Ishikawa (cell line): ENCODE measurements at regions not wholly inside any gene's neighbourhood (a gene's known extent, or its start where the extent isn't known, plus 50 kb on each side); places are given as distances from the start of the nearest gene placed in this dataset.

Source experiments
- CEBPB ChIP-seq: IDR thresholded peaks from 2 replicates; pipeline ENCODE4 v1.6.1; 2012
- CREB1 ChIP-seq: IDR thresholded peaks from 2 replicates; pipeline ENCODE4 v1.6.1; 2012; ENCODE audit warnings: low read depth
- EGR1 ChIP-seq: IDR thresholded peaks from 2 replicates; pipeline ENCODE4 v1.6.1; 2012
- EP300 ChIP-seq: IDR thresholded peaks from 2 replicates; pipeline ENCODE4 v1.6.1; 2012; ENCODE audit warnings: borderline replicate concordance
- FOXM1 ChIP-seq: IDR thresholded peaks from 2 replicates; pipeline ENCODE4 v1.6.1; 2012; ENCODE audit warnings: low read depth, borderline replicate concordance
- NFIC ChIP-seq: IDR thresholded peaks from 2 replicates; pipeline ENCODE4 v1.6.1; 2012
- RAD21 ChIP-seq: IDR thresholded peaks from 2 replicates; pipeline ENCODE4 v1.6.1; 2012; ENCODE audit warnings: low read depth
- TAF1 ChIP-seq: IDR thresholded peaks from 2 replicates; pipeline ENCODE4 v1.6.1; 2012; ENCODE audit warnings: low read depth, mild to moderate bottlenecking
- TCF12 ChIP-seq: IDR thresholded peaks from 2 replicates; pipeline ENCODE4 v1.6.1; 2012; ENCODE audit warnings: low read depth
- TEAD4 ChIP-seq: IDR thresholded peaks from 2 replicates; pipeline ENCODE4 v1.6.1; 2012
- YY1 ChIP-seq: IDR thresholded peaks from 2 replicates; pipeline ENCODE4 v1.6.1; 2012; ENCODE audit warnings: low read depth
- ZBTB7A ChIP-seq: IDR thresholded peaks from 2 replicates; pipeline ENCODE4 v1.6.1; 2012; ENCODE audit warnings: low read depth
- TF ChIP-seq, protein P1 (sequence below): IDR thresholded peaks from 2 replicates; pipeline ENCODE4 v1.6.1; 2012
- TF ChIP-seq, protein P2 (sequence below): IDR thresholded peaks from 2 replicates; pipeline ENCODE4 v1.6.1; 2012; ENCODE audit warnings: low read depth, mild to moderate bottlenecking
- TF ChIP-seq, protein P3 (sequence below): IDR thresholded peaks from 2 replicates; pipeline ENCODE4 v1.6.1; 2012

GRCh38 chr4:179919587-179919986 is 2323.6 kb upstream of the TENM3 start:
- TF ChIP-seq, protein P1, sequence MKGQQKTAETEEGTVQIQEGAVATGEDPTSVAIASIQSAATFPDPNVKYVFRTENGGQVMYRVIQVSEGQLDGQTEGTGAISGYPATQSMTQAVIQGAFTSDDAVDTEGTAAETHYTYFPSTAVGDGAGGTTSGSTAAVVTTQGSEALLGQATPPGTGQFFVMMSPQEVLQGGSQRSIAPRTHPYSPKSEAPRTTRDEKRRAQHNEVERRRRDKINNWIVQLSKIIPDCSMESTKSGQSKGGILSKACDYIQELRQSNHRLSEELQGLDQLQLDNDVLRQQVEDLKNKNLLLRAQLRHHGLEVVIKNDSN = no peak
- no peak for TF ChIP-seq FOXM1
- no peak for TF ChIP-seq EP300
- TF ChIP-seq, protein P2, sequence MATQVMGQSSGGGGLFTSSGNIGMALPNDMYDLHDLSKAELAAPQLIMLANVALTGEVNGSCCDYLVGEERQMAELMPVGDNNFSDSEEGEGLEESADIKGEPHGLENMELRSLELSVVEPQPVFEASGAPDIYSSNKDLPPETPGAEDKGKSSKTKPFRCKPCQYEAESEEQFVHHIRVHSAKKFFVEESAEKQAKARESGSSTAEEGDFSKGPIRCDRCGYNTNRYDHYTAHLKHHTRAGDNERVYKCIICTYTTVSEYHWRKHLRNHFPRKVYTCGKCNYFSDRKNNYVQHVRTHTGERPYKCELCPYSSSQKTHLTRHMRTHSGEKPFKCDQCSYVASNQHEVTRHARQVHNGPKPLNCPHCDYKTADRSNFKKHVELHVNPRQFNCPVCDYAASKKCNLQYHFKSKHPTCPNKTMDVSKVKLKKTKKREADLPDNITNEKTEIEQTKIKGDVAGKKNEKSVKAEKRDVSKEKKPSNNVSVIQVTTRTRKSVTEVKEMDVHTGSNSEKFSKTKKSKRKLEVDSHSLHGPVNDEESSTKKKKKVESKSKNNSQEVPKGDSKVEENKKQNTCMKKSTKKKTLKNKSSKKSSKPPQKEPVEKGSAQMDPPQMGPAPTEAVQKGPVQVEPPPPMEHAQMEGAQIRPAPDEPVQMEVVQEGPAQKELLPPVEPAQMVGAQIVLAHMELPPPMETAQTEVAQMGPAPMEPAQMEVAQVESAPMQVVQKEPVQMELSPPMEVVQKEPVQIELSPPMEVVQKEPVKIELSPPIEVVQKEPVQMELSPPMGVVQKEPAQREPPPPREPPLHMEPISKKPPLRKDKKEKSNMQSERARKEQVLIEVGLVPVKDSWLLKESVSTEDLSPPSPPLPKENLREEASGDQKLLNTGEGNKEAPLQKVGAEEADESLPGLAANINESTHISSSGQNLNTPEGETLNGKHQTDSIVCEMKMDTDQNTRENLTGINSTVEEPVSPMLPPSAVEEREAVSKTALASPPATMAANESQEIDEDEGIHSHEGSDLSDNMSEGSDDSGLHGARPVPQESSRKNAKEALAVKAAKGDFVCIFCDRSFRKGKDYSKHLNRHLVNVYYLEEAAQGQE = no peak
- no peak for TF ChIP-seq EGR1
- TF ChIP-seq YY1 = no peak
- no peak for TF ChIP-seq TEAD4
- TF ChIP-seq NFIC = no peak
- TF ChIP-seq, protein P3, sequence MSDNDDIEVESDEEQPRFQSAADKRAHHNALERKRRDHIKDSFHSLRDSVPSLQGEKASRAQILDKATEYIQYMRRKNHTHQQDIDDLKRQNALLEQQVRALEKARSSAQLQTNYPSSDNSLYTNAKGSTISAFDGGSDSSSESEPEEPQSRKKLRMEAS = no peak

DNA sequence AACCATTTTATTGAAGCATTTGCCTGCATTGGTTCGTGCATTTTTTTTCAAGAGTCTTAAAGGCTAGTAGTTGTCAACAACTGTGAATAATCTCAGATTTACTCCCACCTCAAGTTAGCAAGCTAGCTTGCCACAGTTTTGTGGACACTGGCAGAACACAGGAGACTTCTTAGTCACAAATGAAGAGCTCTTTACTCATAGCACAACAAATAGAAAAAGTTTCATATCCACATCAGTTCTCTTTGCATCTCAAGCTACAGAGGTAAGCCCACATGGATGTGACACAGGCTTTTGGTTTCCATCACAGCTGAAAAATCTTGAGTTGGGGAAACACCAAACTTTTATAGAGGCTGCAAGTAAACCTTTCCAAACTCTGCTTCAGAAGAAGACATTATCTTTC is 2315.7 kb upstream of the TENM3 start:
- TF ChIP-seq RAD21 = no peak
- no peak for TF ChIP-seq EP300
- TF ChIP-seq ZBTB7A = no peak

GRCh38 chr4:179941911-179942310 is 2301.3 kb upstream of the TENM3 start:
- no peak for TF ChIP-seq TAF1
- TF ChIP-seq, protein P1 = no peak
- no peak for TF ChIP-seq EP300
- no peak for TF ChIP-seq CEBPB
- TF ChIP-seq, protein P3 = no peak
- no peak for TF ChIP-seq EGR1
- TF ChIP-seq NFIC = no peak

DNA sequence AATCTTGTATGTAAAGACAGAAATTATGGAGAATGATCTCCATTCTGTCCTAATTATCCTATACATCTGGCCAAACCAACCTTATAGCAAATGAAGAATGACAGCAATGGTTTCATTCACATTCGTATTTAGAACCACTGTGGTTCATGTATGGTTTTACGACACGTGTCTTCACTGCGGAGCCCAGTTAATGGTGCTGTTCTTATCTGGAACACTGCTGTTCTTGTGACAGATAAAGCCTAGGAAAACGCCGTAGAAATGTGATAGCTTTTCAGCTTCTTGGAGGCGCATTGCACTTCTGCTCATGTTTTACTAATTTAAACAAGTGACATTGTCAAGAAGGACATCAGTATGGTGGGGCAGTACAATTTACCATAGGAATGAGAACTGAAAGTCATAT is 2266.4 kb upstream of the TENM3 start:
- TF ChIP-seq EGR1 (no peak), CEBPB (no peak), TCF12 (no peak), YY1 (no peak), CREB1 (no peak), RAD21 (no peak), TEAD4 (no peak), FOXM1 (no peak), ZBTB7A (no peak), EP300 (no peak), TAF1 (no peak), NFIC (no peak)
- TF ChIP-seq, protein P3 = no peak
- TF ChIP-seq, protein P1 = no peak
- TF ChIP-seq, protein P2 = no peak

DNA sequence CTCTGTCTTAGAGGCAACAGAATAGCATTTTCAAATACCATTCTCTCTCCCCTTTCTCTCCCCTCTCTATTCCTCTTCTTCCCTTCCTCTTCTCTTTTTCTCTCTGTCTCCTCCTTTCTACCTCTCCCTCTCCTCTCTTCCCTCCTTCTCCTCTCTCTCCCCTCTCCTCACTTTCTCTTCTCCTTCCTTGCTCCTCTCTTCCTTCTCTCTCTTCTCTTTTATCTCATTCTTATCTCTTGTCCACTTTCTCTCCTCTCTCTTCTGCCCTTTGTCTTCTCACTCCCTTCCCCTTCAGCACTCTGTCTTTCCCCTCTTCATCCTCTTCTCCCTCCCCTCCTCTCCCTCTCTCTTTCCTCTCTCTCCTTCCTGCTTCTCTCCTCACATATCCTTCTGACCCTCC is 2265.8 kb upstream of the TENM3 start:
- TF ChIP-seq, protein P1 = no peak
- TF ChIP-seq CREB1 (no peak), RAD21 (no peak)
- TF ChIP-seq, protein P3 = no peak

DNA sequence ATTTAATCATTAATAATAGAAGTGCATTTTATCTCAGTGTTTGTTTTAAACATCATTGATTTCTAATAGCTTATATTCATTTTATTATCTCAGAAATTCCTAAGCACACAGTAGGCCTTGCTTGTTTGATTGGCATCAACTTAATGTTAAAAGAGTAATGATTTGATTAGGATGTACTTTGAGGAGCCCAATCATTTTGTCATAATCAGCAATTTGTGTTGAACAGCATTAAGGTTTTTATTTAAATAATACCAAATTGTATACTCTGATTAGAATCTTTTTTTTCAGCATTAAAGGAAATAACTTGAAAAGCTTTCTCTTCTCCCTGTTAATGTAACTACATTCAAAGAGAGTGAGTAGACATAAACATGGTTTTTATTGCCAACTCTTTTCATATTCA is 2262.0 kb upstream of the TENM3 start:
- TF ChIP-seq, protein P3 = no peak
- TF ChIP-seq FOXM1 = no peak
- TF ChIP-seq CEBPB = no peak
- TF ChIP-seq EP300 = no peak
- no peak for TF ChIP-seq CREB1
- TF ChIP-seq, protein P2 = no peak
- no peak for TF ChIP-seq TAF1
- no peak for TF ChIP-seq EGR1
- TF ChIP-seq TCF12 = no peak
- TF ChIP-seq RAD21 = no peak
- no peak for TF ChIP-seq TEAD4
- no peak for TF ChIP-seq YY1
- no peak for TF ChIP-seq ZBTB7A
- TF ChIP-seq, protein P1 = no peak
- no peak for TF ChIP-seq NFIC
